Neuronal stem cell (in vitro differentiated cells): ENCODE measurements at regions not wholly inside any gene's neighbourhood (a gene's known extent, or its start where the extent isn't known, plus 50 kb on each side); places are given as distances from the start of the nearest gene placed in this dataset.

Source experiments
- DNase-seq: peaks from one replicate; pipeline ENCODE4 v3.0.0-alpha.2; 2013; ENCODE audit warnings: low spot score
- H2AFZ ChIP-seq: one replicate; pipeline ENCODE4 v1.6.1; 2013; ENCODE audit warnings: mild to moderate bottlenecking, low read length, inconsistent platforms
- H2AK5ac ChIP-seq: 2 replicates; pipeline ENCODE4 v1.6.1; 2013; ENCODE audit warnings: low read depth, mild to moderate bottlenecking, inconsistent platforms, low read length, moderate library complexity, mixed read lengths
- H2BK120ac ChIP-seq: 2 replicates; pipeline ENCODE4 v1.6.1; 2013; ENCODE audit warnings: low read depth, mild to moderate bottlenecking, inconsistent platforms, low read length, moderate library complexity, mixed read lengths
- H2BK12ac ChIP-seq: one replicate; pipeline ENCODE4 v1.6.1; 2013; ENCODE audit warnings: low read length, inconsistent platforms
- H2BK15ac ChIP-seq: 2 replicates; pipeline ENCODE4 v1.6.1; 2013; ENCODE audit warnings: mild to moderate bottlenecking, low read length, inconsistent platforms, mixed read lengths
- H2BK5ac ChIP-seq: one replicate; pipeline ENCODE4 v1.6.1; 2013; ENCODE audit warnings: inconsistent platforms, mild to moderate bottlenecking, low read length, moderate library complexity
- H3K14ac ChIP-seq: one replicate; pipeline ENCODE4 v1.6.1; 2013; ENCODE audit warnings: low read length, inconsistent platforms
- H3K18ac ChIP-seq: 2 replicates; pipeline ENCODE4 v1.6.1; 2013; ENCODE audit warnings: low read length, inconsistent platforms
- H3K23ac ChIP-seq: 2 replicates; pipeline ENCODE4 v1.6.1; 2013; ENCODE audit warnings: low read depth, mild to moderate bottlenecking, mixed read lengths, low read length, inconsistent platforms; ENCODE audit not compliant: poor library complexity
- H3K27ac ChIP-seq: replicated peaks from 3 replicates; pipeline ENCODE4 v1.5.1; 2013; ENCODE audit warnings: low read length, inconsistent platforms
- H3K27me3 ChIP-seq, 3 experiments: 2 replicates each; pipeline ENCODE4 v1.6.1; 2013; ENCODE audit warnings: low read length in 3 of 3, mild to moderate bottlenecking in 2 of 3, inconsistent platforms in 1 of 3, low read depth in 1 of 3, mixed read lengths in 1 of 3, moderate library complexity in 1 of 3; ENCODE audit not compliant: control insufficient read depth in 3 of 3, insufficient read depth in 3 of 3
- H3K36me3 ChIP-seq, 2 donors: replicated peaks in 1 of 2; 2 replicates each; pipeline ENCODE4 v1.6.1; 2013; ENCODE audit warnings: low read length in 2 of 2; ENCODE audit not compliant: control insufficient read depth in 2 of 2, insufficient read depth in 2 of 2
- H3K4ac ChIP-seq: 2 replicates; pipeline ENCODE4 v1.6.1; 2013; ENCODE audit warnings: inconsistent platforms, mild to moderate bottlenecking, low read length, moderate library complexity
- H3K4me1 ChIP-seq, 2 donors: 1 replicate in 1 of 2; 2 replicates in 1 of 2; pipeline ENCODE4 v1.6.1; 2013; ENCODE audit warnings: low read length in 2 of 2, low read depth in 1 of 2; ENCODE audit not compliant: control insufficient read depth in 2 of 2, insufficient read depth in 1 of 2
- H3K4me2 ChIP-seq: one replicate; pipeline ENCODE4 v1.6.1; 2013; ENCODE audit warnings: mild to moderate bottlenecking, low read length, inconsistent platforms; ENCODE audit not compliant: insufficient read depth, poor library complexity, severe bottlenecking
- H3K4me3 ChIP-seq, 2 donors: 2 replicates each; pipeline ENCODE4 v1.5.1; 2013; ENCODE audit warnings: low read length in 2 of 2, mild to moderate bottlenecking in 2 of 2, inconsistent platforms in 1 of 2, moderate library complexity in 1 of 2
- H3K79me1 ChIP-seq: one replicate; pipeline ENCODE4 v1.6.1; 2013; ENCODE audit warnings: low read depth, mild to moderate bottlenecking, inconsistent platforms, low read length, moderate library complexity
- H3K9ac ChIP-seq: one replicate; pipeline ENCODE4 v1.6.1; 2013; ENCODE audit warnings: mild to moderate bottlenecking, low read depth, low read length, inconsistent platforms; ENCODE audit not compliant: poor library complexity
- H3K9me3 ChIP-seq, 2 donors: replicated peaks in 1 of 2; 2 replicates each; pipeline versions ENCODE3 to v1.6.1; 2013; ENCODE audit warnings: low read length in 2 of 2, mild to moderate bottlenecking in 2 of 2, inconsistent platforms in 1 of 2, low read depth in 1 of 2, mixed read lengths in 1 of 2, moderate library complexity in 1 of 2; ENCODE audit not compliant: control insufficient read depth in 2 of 2, insufficient read depth in 1 of 2
- H4K8ac ChIP-seq: one replicate; pipeline ENCODE4 v1.6.1; 2013; ENCODE audit warnings: low read depth, mild to moderate bottlenecking, inconsistent platforms, low read length, moderate library complexity
- H4K91ac ChIP-seq: one replicate; pipeline ENCODE4 v1.6.1; 2013; ENCODE audit warnings: low read length, low read depth, mild to moderate bottlenecking, inconsistent platforms; ENCODE audit not compliant: poor library complexity
- WGBS, 2 donors: extraction: QIAGEN DNeasy Blood & Tissue Kit; methylation state at CpG; one replicate each; pipeline ENCODE4 v1.1.7; 2013; ENCODE audit warnings: missing lambda C conversion rate in 2 of 2, mixed read lengths in 1 of 2; ENCODE audit not compliant: insufficient read length in 2 of 2, insufficient replicate concordance in 1 of 2; ENCODE audit errors: extremely low coverage in 2 of 2; 5-methylcytosine and 5-hydroxymethylcytosine counted together

- Histone ChIP-seq H3K27ac (no peak overlapping the region), H3K4ac (no peak overlapping the region), H3K27me3 (no peaks in the 10 kb centered on the region), H2BK120ac (no peak overlapping the region), H2AFZ (no peak overlapping the region), H3K14ac (no peak overlapping the region), H3K9me3 (peaks cover 3 to 16% of the 10 kb centered on the region in 2 donors), H3K18ac (no peak overlapping the region), H3K9ac (no peak overlapping the region), H3K4me2 (no peak overlapping the region), H3K23ac (no peak overlapping the region), H4K8ac (no peak overlapping the region), H3K36me3 (no peaks in the 10 kb centered on the region), H2BK15ac (no peak overlapping the region), H2BK5ac (no peak overlapping the region), H3K4me1 (no peaks in the 10 kb centered on the region), H4K91ac (no peak overlapping the region), H2AK5ac (no peak overlapping the region), H3K79me1 (no peaks in the 10 kb centered on the region), H2BK12ac (no peak overlapping the region), H3K4me3 (no peak overlapping the region)
- no CpG with 5 or more reads among the region's 3 CpGs for WGBS, 2 donors
- no peak for DNase-seq
These were observed 194.5 kb upstream of the APCDD1 start for GRCh38 chr18:10259901-10260300.

- no peak overlapping the region for H2AFZ ChIP-seq
- no peaks in the 10 kb centered on the region for H3K4me1 ChIP-seq
- no peak overlapping the region for H2BK15ac ChIP-seq
- no peaks in the 10 kb centered on the region for H3K36me3 ChIP-seq
- no peak overlapping the region for H2BK120ac ChIP-seq
- no peak overlapping the region for H2BK12ac ChIP-seq
- no peak overlapping the region for H3K4ac ChIP-seq
- H4K8ac ChIP-seq, result no peak overlapping the region
- DNase-seq, result no peak
- no peak overlapping the region for H3K23ac ChIP-seq
- H3K4me2 ChIP-seq, result no peak overlapping the region
- no peaks in the 10 kb centered on the region for H3K79me1 ChIP-seq
- peaks cover 3 to 16% of the 10 kb centered on the region in 2 donors for H3K9me3 ChIP-seq
- no CpG with 5 or more reads among the region's 5 CpGs for WGBS, 2 donors
- H2AK5ac ChIP-seq, result no peak overlapping the region
- H3K9ac ChIP-seq, result no peak overlapping the region
- no peak overlapping the region for H4K91ac ChIP-seq
- H2BK5ac ChIP-seq, result no peak overlapping the region
- no peak overlapping the region for H3K14ac ChIP-seq
- no peaks in the 10 kb centered on the region for H3K27me3 ChIP-seq
- no peak overlapping the region for H3K4me3 ChIP-seq
- no peak overlapping the region for H3K18ac ChIP-seq
- no peak overlapping the region for H3K27ac ChIP-seq
These were observed 192.8 kb upstream of the APCDD1 start for GRCh38 chr18:10261344-10262276.

GRCh38 chr18:10262566-10262965 lies 191.9 kb upstream of the APCDD1 start:
- no peak overlapping the region for H3K4me3 ChIP-seq
- no peak overlapping the region for H2AK5ac ChIP-seq
- H2BK5ac ChIP-seq, result no peak overlapping the region
- no CpG with 5 or more reads among the region's 9 CpGs for WGBS, 2 donors
- H3K36me3 ChIP-seq, result no peaks in the 10 kb centered on the region
- H2BK120ac ChIP-seq, result no peak overlapping the region
- H4K91ac ChIP-seq, result no peak overlapping the region
- H3K4me1 ChIP-seq, result no peaks in the 10 kb centered on the region
- DNase-seq, result no peak
- H2BK12ac ChIP-seq, result no peak overlapping the region
- no peaks in the 10 kb centered on the region for H3K27me3 ChIP-seq
- H3K9ac ChIP-seq, result no peak overlapping the region
- H3K9me3 ChIP-seq, result peaks cover 3 to 16% of the 10 kb centered on the region in 2 donors
- H3K4me2 ChIP-seq, result no peak overlapping the region
- no peak overlapping the region for H2AFZ ChIP-seq
- H4K8ac ChIP-seq, result peak overlapping the region; percentile 21
- no peak overlapping the region for H3K18ac ChIP-seq
- H2BK15ac ChIP-seq, result no peak overlapping the region
- no peak overlapping the region for H3K27ac ChIP-seq
- no peak overlapping the region for H3K4ac ChIP-seq
- H3K23ac ChIP-seq, result no peak overlapping the region
- H3K79me1 ChIP-seq, result no peaks in the 10 kb centered on the region
- H3K14ac ChIP-seq, result no peak overlapping the region

- DNase-seq, result no peak
- Histone ChIP-seq H3K23ac (no peak overlapping the region), H3K4me2 (no peak overlapping the region), H4K91ac (no peak overlapping the region), H2BK12ac (no peak overlapping the region), H3K79me1 (no peaks in the 10 kb centered on the region), H3K9ac (no peak overlapping the region), H2AK5ac (no peak overlapping the region), H3K4me1 (no peaks in the 10 kb centered on the region), H2AFZ (no peak overlapping the region), H3K27ac (no peak overlapping the region), H3K18ac (no peak overlapping the region), H3K4me3 (no peak overlapping the region), H2BK15ac (no peak overlapping the region), H3K4ac (no peak overlapping the region), H3K14ac (no peak overlapping the region), H3K36me3 (no peaks in the 10 kb centered on the region), H2BK5ac (no peak overlapping the region), H4K8ac (no peak overlapping the region), H2BK120ac (no peak overlapping the region), H3K9me3 (peaks cover 3 to 16% of the 10 kb centered on the region in 2 donors), H3K27me3 (no peaks in the 10 kb centered on the region)
- no CpG with 5 or more reads among the region's 7 CpGs for WGBS, 2 donors
These were observed 190.2 kb upstream of the APCDD1 start for GRCh38 chr18:10264260-10264659.
